H9 (cell line): ENCODE measurements at regions not wholly inside any gene's neighbourhood (a gene's known extent, or its start where the extent isn't known, plus 50 kb on each side); places are given as distances from the start of the nearest gene placed in this dataset.
"Not testable (repeated sequence)": the region's sequence is repeated elsewhere in the genome, so short reads cannot be mapped to it uniquely, and the experiment has no call there.

ENCODE experiments used
- DNase-seq: peaks from one replicate; pipeline ENCODE4 v3.0.0-alpha.2; 2017
- H2AFZ ChIP-seq: one replicate; pipeline ENCODE4 v1.6.1; 2013; ENCODE audit warnings: mild to moderate bottlenecking, low read length, control low read depth, moderate library complexity
- H2AK5ac ChIP-seq: 2 replicates; pipeline ENCODE4 v1.6.1; 2013; ENCODE audit warnings: low read length, control low read depth, mixed read lengths; ENCODE audit not compliant: insufficient read length
- H2BK120ac ChIP-seq: one replicate; pipeline ENCODE4 v1.6.1; 2013; ENCODE audit warnings: low read depth, mild to moderate bottlenecking, low read length, control low read depth, inconsistent platforms; ENCODE audit not compliant: poor library complexity, severe bottlenecking
- H2BK12ac ChIP-seq: 2 replicates; pipeline ENCODE4 v1.6.1; 2013; ENCODE audit warnings: low read length, control low read depth, mixed read lengths, low read depth; ENCODE audit not compliant: insufficient read length
- H2BK15ac ChIP-seq: 2 replicates; pipeline ENCODE4 v1.6.1; 2013; ENCODE audit warnings: low read depth, low read length, control low read depth
- H2BK20ac ChIP-seq: one replicate; pipeline ENCODE4 v1.6.1; 2013; ENCODE audit warnings: low read depth, mild to moderate bottlenecking, low read length, control low read depth, inconsistent platforms; ENCODE audit not compliant: poor library complexity, severe bottlenecking
- H2BK5ac ChIP-seq: 2 replicates; pipeline ENCODE4 v1.6.1; 2013; ENCODE audit warnings: low read length, control low read depth, mixed read lengths; ENCODE audit not compliant: insufficient read length
- H3K14ac ChIP-seq: 2 replicates; pipeline ENCODE4 v1.6.1; 2013; ENCODE audit warnings: low read length, control low read depth; ENCODE audit not compliant: insufficient read depth
- H3K18ac ChIP-seq: 2 replicates; pipeline ENCODE4 v1.6.1; 2013; ENCODE audit warnings: low read depth, mild to moderate bottlenecking, mixed read lengths, low read length, control low read depth; ENCODE audit not compliant: insufficient read length
- H3K23ac ChIP-seq: 2 replicates; pipeline ENCODE4 v1.6.1; 2013; ENCODE audit warnings: low read length, control low read depth, mixed read lengths, low read depth; ENCODE audit not compliant: insufficient read length
- H3K23me2 ChIP-seq: 2 replicates; pipeline ENCODE4 v1.6.1; 2013; ENCODE audit warnings: low read depth, mild to moderate bottlenecking, mixed read lengths, low read length, control low read depth; ENCODE audit not compliant: insufficient read length, poor library complexity, severe bottlenecking
- H3K27ac ChIP-seq: 2 replicates; pipeline ENCODE4 v1.5.1; 2013; ENCODE audit warnings: low read length, control low read depth, mixed read lengths, low read depth; ENCODE audit not compliant: insufficient read length
- H3K27me3 ChIP-seq: 2 replicates; pipeline ENCODE4 v1.6.1; 2013; ENCODE audit warnings: low read length, control low read depth, inconsistent platforms; ENCODE audit not compliant: insufficient read depth
- H3K4ac ChIP-seq: 2 replicates; pipeline ENCODE4 v1.6.1; 2013; ENCODE audit warnings: low read depth, mild to moderate bottlenecking, control low read depth, inconsistent platforms, low read length, moderate library complexity
- H3K4me1 ChIP-seq: 2 replicates; pipeline ENCODE4 v1.6.1; 2013; ENCODE audit warnings: low read length, control low read depth, inconsistent platforms; ENCODE audit not compliant: insufficient read depth
- H3K4me2 ChIP-seq: 2 replicates; pipeline ENCODE4 v1.6.1; 2013; ENCODE audit warnings: low read length, control low read depth, mixed read lengths; ENCODE audit not compliant: insufficient read length, insufficient read depth
- H3K56ac ChIP-seq: 2 replicates; pipeline ENCODE4 v1.6.1; 2013; ENCODE audit warnings: low read depth, mild to moderate bottlenecking, mixed read lengths, low read length, control low read depth; ENCODE audit not compliant: insufficient read length
- H3K79me1 ChIP-seq: 2 replicates; pipeline ENCODE4 v1.6.1; 2013; ENCODE audit warnings: low read depth, mild to moderate bottlenecking, moderate library complexity, low read length, control low read depth, inconsistent platforms; ENCODE audit not compliant: insufficient read depth, poor library complexity, severe bottlenecking
- H3K79me2 ChIP-seq: 2 replicates; pipeline ENCODE4 v1.6.1; 2013; ENCODE audit warnings: low read length, control low read depth, inconsistent platforms; ENCODE audit not compliant: insufficient read depth
- H3K9ac ChIP-seq: 2 replicates; pipeline ENCODE4 v1.6.1; 2013; ENCODE audit warnings: low read length, control low read depth, mixed read lengths; ENCODE audit not compliant: insufficient read length; ENCODE audit errors: extremely low read depth
- H3K9me3 ChIP-seq: one replicate; pipeline ENCODE4 v1.6.1; 2013; ENCODE audit warnings: low read depth, low read length, inconsistent platforms; ENCODE audit not compliant: control insufficient read depth
- H3T11ph ChIP-seq: one replicate; pipeline ENCODE4 v1.6.1; 2013; ENCODE audit warnings: mild to moderate bottlenecking, low read length, control low read depth, inconsistent platforms
- H4K20me1 ChIP-seq: one replicate; pipeline ENCODE4 v1.6.1; 2013; ENCODE audit not compliant: control insufficient read depth, insufficient read length, insufficient read depth
- H4K5ac ChIP-seq: 2 replicates; pipeline ENCODE4 v1.6.1; 2013; ENCODE audit warnings: low read depth, mild to moderate bottlenecking, mixed read lengths, low read length, control low read depth; ENCODE audit not compliant: insufficient read length
- H4K8ac ChIP-seq: replicated peaks from 2 replicates; pipeline ENCODE4 v1.6.1; 2013; ENCODE audit warnings: low read length, control low read depth, mixed read lengths, low read depth; ENCODE audit not compliant: insufficient read length
- H4K91ac ChIP-seq: 2 replicates; pipeline ENCODE4 v1.6.1; 2013; ENCODE audit warnings: low read depth, mild to moderate bottlenecking, moderate library complexity, mixed read lengths, low read length, control low read depth; ENCODE audit not compliant: insufficient read length
- H3K27ac Mint-ChIP-seq, 3 experiments: 2 replicates in 2 of 3; 3 replicates in 1 of 3; pipeline ENCODE4 v1.8.0; 2020 to 2021; ENCODE audit warnings: mixed read lengths in 3 of 3, mild to moderate bottlenecking in 1 of 3, moderate library complexity in 1 of 3
- H3K27me3 Mint-ChIP-seq: 2 replicates; pipeline ENCODE4 v1.8.0; 2021; ENCODE audit warnings: low read depth, mild to moderate bottlenecking, moderate library complexity, mixed read lengths
- H3K36me3 Mint-ChIP-seq, 3 experiments: 2 replicates in 2 of 3; 3 replicates in 1 of 3; pipeline ENCODE4 v1.8.0; 2020 to 2021; ENCODE audit warnings: low read depth in 3 of 3, mixed read lengths in 3 of 3; ENCODE audit not compliant: insufficient read depth in 1 of 3
- H3K4me1 Mint-ChIP-seq, 2 experiments: 2 replicates each; pipeline ENCODE4 v1.8.0; 2020; ENCODE audit warnings: mixed read lengths in 2 of 2
- H3K4me3 Mint-ChIP-seq, 2 experiments: 2 replicates in 1 of 2; 3 replicates in 1 of 2; pipeline ENCODE4 v1.8.0; 2020 to 2021; ENCODE audit warnings: mild to moderate bottlenecking in 2 of 2, mixed read lengths in 2 of 2, moderate library complexity in 1 of 2
- H3K9me3 Mint-ChIP-seq, 2 experiments: 2 replicates in 1 of 2; 3 replicates in 1 of 2; pipeline ENCODE4 v1.8.0; 2020; ENCODE audit warnings: mild to moderate bottlenecking in 2 of 2, mixed read lengths in 2 of 2, moderate library complexity in 1 of 2
- CTCF ChIP-seq: fragments of 200-600 bp; sonication (generic); conservative IDR thresholded peaks from 3 replicates; pipeline ENCODE4 v1.8.0; 2021; ENCODE audit warnings: antibody characterized with exemption, mild to moderate bottlenecking
- WGBS: extraction: QIAGEN DNeasy Blood & Tissue Kit; methylation state at CpG from one replicate; pipeline ENCODE4 v1.1.7; 2013; ENCODE audit warnings: missing lambda C conversion rate, low lambda C conversion rate, mixed read lengths; ENCODE audit not compliant: insufficient read length; ENCODE audit errors: extremely low coverage; 5-methylcytosine and 5-hydroxymethylcytosine counted together

- Histone ChIP-seq H3K14ac (no peak overlapping the region), H4K91ac (no peak overlapping the region), H3K18ac (no peak overlapping the region), H3K9me3 (no peaks in the 10 kb centered on the region), H3K79me2 (no peaks in the 10 kb centered on the region), H3K27me3 (no peaks in the 10 kb centered on the region), H3T11ph (no peak overlapping the region), H3K4me2 (no peak overlapping the region), H3K9ac (no peak overlapping the region), H2AFZ (no peak overlapping the region), H3K4ac (no peak overlapping the region), H2BK12ac (no peak overlapping the region), H2AK5ac (no peak overlapping the region), H4K8ac (no peak overlapping the region), H3K23ac (no peak overlapping the region), H3K4me1 (no peaks in the 10 kb centered on the region), H4K5ac (no peak overlapping the region), H3K27ac (no peak overlapping the region), H2BK120ac (no peak overlapping the region), H3K79me1 (no peaks in the 10 kb centered on the region), H3K23me2 (no peaks in the 10 kb centered on the region), H2BK15ac (no peak overlapping the region), H3K56ac (no peak overlapping the region), H2BK20ac (no peak overlapping the region), H4K20me1 (no peaks in the 10 kb centered on the region), H2BK5ac (no peak overlapping the region)
- no peak overlapping the region for H3K4me3 Mint-ChIP-seq
- peaks cover 2% of the 10 kb centered on the region in 2 experiments; a peak in 2 of 4 replicates for H3K4me1 Mint-ChIP-seq
- peaks cover 0 to 11% of the 10 kb centered on the region in 2 experiments; a peak in 4 of 5 replicates for H3K9me3 Mint-ChIP-seq
- no peaks in the 10 kb centered on the region; the same call in 1 of the 2 replicates for H3K27me3 Mint-ChIP-seq
- TF ChIP-seq CTCF = no peak
- H3K36me3 Mint-ChIP-seq = peaks cover 0 to 5% (median 4%) of the 10 kb centered on the region in 3 experiments; a peak in 6 of 7 replicates
- no peak for DNase-seq
- no peak overlapping the region for H3K27ac Mint-ChIP-seq
These were observed 1087.5 kb upstream of the ATXN8OS start for GRCh38 chr13:69020120-69020519.

DNA sequence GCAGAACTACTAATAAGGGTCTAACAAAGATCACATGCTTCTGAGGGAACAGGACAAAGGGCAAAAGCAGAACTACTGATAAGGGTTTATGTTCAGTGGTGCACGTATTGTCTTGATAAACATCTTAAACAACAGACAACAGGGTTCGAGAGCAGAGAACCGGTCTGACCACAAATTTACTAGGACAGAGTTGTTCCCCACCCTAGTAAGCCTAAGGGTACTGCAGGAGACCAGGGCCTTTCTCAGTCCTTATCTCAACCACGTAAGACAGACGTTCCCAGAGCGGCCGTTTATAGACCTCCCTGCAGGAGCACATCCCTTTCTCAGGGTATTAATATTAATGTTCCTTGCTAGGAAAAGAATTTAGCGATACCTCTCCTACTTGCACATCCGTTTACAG, 1089.5 kb upstream of the ATXN8OS start:
- H2BK20ac ChIP-seq, H3K27ac Mint-ChIP-seq, H2BK15ac ChIP-seq, H3K27me3 ChIP-seq, H4K20me1 ChIP-seq, H3K23me2 ChIP-seq, H3K27ac ChIP-seq, H3K4me2 ChIP-seq, H4K91ac ChIP-seq, H3K18ac ChIP-seq, H4K5ac ChIP-seq, H3K56ac ChIP-seq, DNase-seq, H2BK120ac ChIP-seq, H3K27me3 Mint-ChIP-seq, H3K9me3 ChIP-seq, H2AK5ac ChIP-seq, H3K79me1 ChIP-seq, H3K9ac ChIP-seq, H3K14ac ChIP-seq, H3K4ac ChIP-seq, H2BK5ac ChIP-seq, H2AFZ ChIP-seq, H3K79me2 ChIP-seq, H4K8ac ChIP-seq, H3K4me1 ChIP-seq, H3K23ac ChIP-seq, H3T11ph ChIP-seq, H2BK12ac ChIP-seq, H3K4me3 Mint-ChIP-seq: not testable (repeated sequence)
- Mint-ChIP-seq H3K9me3 (peaks cover 0 to 13% of the 10 kb centered on the region in 2 experiments; a peak in 4 of 5 replicates), H3K4me1 (peaks cover 11% of the 10 kb centered on the region in 2 experiments), H3K36me3 (peaks cover 0 to 11% (median 4%) of the 10 kb centered on the region in 3 experiments; a peak in 6 of 7 replicates)
- WGBS = no CpG with 5 or more reads among the region's 9 CpGs
